K562 (cell line): ENCODE measurements at regions not wholly inside any gene's neighbourhood (a gene's known extent, or its start where the extent isn't known, plus 50 kb on each side); places are given as distances from the start of the nearest gene placed in this dataset.

Experiments
- CTCF ChIP-seq, 3 experiments: IDR thresholded peaks in 2 of 3; conservative IDR thresholded peaks in 1 of 3; 2 replicates each; pipeline ENCODE4 v1.5.1; 2011 to 2012; ENCODE audit warnings: low read length in 3 of 3, mild to moderate bottlenecking in 3 of 3, control low read depth in 2 of 3, improper control_type of control experiment in 1 of 3, inconsistent platforms in 1 of 3, low read depth in 1 of 3, mixed read lengths in 1 of 3, moderate library complexity in 1 of 3; ENCODE audit not compliant: insufficient read depth in 2 of 3
- E2F8 ChIP-seq: fragments of 450-650 bp; IDR thresholded peaks from 2 replicates; pipeline ENCODE4 v1.7.1; 2018; ENCODE audit warnings: mild to moderate bottlenecking, low read depth; ENCODE audit not compliant: partially characterized antibody
- ETV1 ChIP-seq: fragments of 450-650 bp; conservative IDR thresholded peaks from 2 replicates; pipeline ENCODE4 v1.6.1; 2016; ENCODE audit warnings: missing genetic modification characterization, control low read depth, low read depth, missing compliant biosample characterization
- EZH2 ChIP-seq: IDR thresholded peaks from 2 replicates; pipeline ENCODE4 v1.6.1; 2012; ENCODE audit warnings: low read depth, mild to moderate bottlenecking, inconsistent platforms, low read length, borderline replicate concordance
- HIVEP1 ChIP-seq: fragments of 250-450 bp; sonication (Bioruptor Pico); IDR thresholded peaks from 2 replicates; pipeline ENCODE4 v1.4.0; 2020; ENCODE audit warnings: mild to moderate bottlenecking
- IRF1 ChIP-seq: sonication (generic); formaldehyde crosslinking; IDR thresholded peaks from 2 replicates; pipeline ENCODE4 v1.8.0; 2022; ENCODE audit warnings: missing genetic modification reagents, mild to moderate bottlenecking, borderline replicate concordance
- MBD2 ChIP-seq: sonication (generic); IDR thresholded peaks from 2 replicates; pipeline ENCODE4 v1.6.1; 2016; ENCODE audit warnings: low read depth, borderline replicate concordance

- TF ChIP-seq CTCF (IDR thresholded peaks at IDR 0.05 in 2 of 3, conservative IDR thresholded peaks at IDR 0.05 in 1 of 3; ENCODE audit: insufficient read depth in 2 of 3, low read depth in 1 of 3, low read length in 3 of 3) (no peak), E2F8 (no peak), ETV1 (tag) (no peak), IRF1 (CRISPR knock-in tag) (no peak), EZH2 (no peak), MBD2 (no peak), HIVEP1 (CRISPR knock-in tag) (no peak)
Measured at GRCh38 chr1:221251580-221251979, 372.3 kb downstream of the HLX start.
